Right lobe of liver (tissue), 4 donors: ENCODE measurements at regions not wholly inside any gene's neighbourhood (a gene's known extent, or its start where the extent isn't known, plus 50 kb on each side); places are given as distances from the start of the nearest gene placed in this dataset.

Experiments used
- POLR2A ChIP-seq: fragments of 450-650 bp; IDR thresholded peaks from one replicate; pipeline ENCODE4 v1.6.1; 2017; ENCODE audit warnings: antibody characterized with exemption, mild to moderate bottlenecking
- TF ChIP-seq, protein P1 (sequence below), 4 donors: fragments of 200-600 bp in 3 of 4; fragments of 450-650 bp in 1 of 4; IDR thresholded peaks; one replicate each; pipeline versions ENCODE4 v1.5.1 to v1.8.0; 2016 to 2022; ENCODE audit warnings: antibody characterized with exemption in 4 of 4, mild to moderate bottlenecking in 2 of 4
- donor health status: DM: no; HTN: no; CAD: no.
- donor health status: DM: no; HTN: no; CAD: no.
- donor health status: DM: no; HTN: yes; CAD: no.

DNA sequence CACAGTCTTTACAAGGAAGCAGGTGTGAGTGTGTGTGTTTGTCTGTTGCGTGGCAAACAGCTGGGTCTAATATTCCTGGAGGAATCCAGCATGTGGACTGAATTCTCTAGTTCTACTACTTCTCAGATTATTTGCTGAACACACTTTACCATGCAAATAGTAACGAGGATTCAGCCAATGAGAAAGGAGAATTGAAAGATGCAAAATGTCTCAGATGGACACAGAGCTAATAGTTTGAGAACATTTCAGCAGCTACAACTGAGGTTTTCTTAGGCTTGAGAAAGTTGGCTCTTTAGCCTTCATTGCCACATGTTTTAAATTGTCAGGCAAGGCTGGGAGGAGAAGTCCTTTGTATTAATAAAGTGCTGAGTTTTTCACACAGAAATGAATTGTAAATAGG is 568.0 kb upstream of the MDFIC2 start:
- TF ChIP-seq POLR2A, result no peak
- TF ChIP-seq, protein P1, sequence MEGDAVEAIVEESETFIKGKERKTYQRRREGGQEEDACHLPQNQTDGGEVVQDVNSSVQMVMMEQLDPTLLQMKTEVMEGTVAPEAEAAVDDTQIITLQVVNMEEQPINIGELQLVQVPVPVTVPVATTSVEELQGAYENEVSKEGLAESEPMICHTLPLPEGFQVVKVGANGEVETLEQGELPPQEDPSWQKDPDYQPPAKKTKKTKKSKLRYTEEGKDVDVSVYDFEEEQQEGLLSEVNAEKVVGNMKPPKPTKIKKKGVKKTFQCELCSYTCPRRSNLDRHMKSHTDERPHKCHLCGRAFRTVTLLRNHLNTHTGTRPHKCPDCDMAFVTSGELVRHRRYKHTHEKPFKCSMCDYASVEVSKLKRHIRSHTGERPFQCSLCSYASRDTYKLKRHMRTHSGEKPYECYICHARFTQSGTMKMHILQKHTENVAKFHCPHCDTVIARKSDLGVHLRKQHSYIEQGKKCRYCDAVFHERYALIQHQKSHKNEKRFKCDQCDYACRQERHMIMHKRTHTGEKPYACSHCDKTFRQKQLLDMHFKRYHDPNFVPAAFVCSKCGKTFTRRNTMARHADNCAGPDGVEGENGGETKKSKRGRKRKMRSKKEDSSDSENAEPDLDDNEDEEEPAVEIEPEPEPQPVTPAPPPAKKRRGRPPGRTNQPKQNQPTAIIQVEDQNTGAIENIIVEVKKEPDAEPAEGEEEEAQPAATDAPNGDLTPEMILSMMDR (IDR thresholded peaks at IDR 0.05), result no peak
